AG09309 (cell line): ENCODE measurements at regions not wholly inside any gene's neighbourhood (a gene's known extent, or its start where the extent isn't known, plus 50 kb on each side); places are given as distances from the start of the nearest gene placed in this dataset.
"Not testable (repeated sequence)": the region's sequence is repeated elsewhere in the genome, so short reads cannot be mapped to it uniquely, and the experiment has no call there.

Source experiments
- DNase-seq: peaks from one replicate; pipeline ENCODE4 v3.0.0-alpha.2; 2010; ENCODE audit warnings: low read depth
- H3K4me3 ChIP-seq: 2 replicates; pipeline ENCODE4 v1.5.1; 2011; ENCODE audit warnings: mild to moderate bottlenecking, low read depth, low read length, moderate library complexity; ENCODE audit not compliant: control insufficient read depth
- TF ChIP-seq, protein P1 (sequence below): IDR thresholded peaks from 2 replicates; pipeline ENCODE4 v1.5.1; 2011; ENCODE audit warnings: mild to moderate bottlenecking, low read depth, low read length, inconsistent platforms; ENCODE audit not compliant: insufficient read depth, control insufficient read depth; ENCODE audit errors: missing control alignments

DNA sequence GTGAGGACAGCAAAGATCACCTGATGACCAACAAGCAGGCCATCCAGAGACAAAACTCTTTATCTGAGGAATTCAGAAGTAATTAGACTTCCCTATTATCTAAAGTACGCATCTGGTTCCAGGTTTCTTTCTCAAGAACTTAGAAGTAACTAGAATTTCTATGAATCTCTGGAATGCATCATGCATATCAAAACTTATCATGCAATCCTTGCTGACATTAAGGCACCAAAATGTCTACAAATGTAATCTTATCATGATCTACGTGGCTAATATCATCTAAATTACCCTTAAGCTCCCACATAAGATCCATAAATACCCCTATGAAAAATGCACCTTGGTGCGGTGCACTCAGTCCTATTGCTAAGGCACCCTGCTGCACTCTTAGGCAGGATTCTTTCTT lies 488.1 kb upstream of the TLE4 start:
- DNase-seq = no peak
- TF ChIP-seq, protein P1, sequence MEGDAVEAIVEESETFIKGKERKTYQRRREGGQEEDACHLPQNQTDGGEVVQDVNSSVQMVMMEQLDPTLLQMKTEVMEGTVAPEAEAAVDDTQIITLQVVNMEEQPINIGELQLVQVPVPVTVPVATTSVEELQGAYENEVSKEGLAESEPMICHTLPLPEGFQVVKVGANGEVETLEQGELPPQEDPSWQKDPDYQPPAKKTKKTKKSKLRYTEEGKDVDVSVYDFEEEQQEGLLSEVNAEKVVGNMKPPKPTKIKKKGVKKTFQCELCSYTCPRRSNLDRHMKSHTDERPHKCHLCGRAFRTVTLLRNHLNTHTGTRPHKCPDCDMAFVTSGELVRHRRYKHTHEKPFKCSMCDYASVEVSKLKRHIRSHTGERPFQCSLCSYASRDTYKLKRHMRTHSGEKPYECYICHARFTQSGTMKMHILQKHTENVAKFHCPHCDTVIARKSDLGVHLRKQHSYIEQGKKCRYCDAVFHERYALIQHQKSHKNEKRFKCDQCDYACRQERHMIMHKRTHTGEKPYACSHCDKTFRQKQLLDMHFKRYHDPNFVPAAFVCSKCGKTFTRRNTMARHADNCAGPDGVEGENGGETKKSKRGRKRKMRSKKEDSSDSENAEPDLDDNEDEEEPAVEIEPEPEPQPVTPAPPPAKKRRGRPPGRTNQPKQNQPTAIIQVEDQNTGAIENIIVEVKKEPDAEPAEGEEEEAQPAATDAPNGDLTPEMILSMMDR = no peak
- no peak overlapping the region for H3K4me3 ChIP-seq

DNA sequence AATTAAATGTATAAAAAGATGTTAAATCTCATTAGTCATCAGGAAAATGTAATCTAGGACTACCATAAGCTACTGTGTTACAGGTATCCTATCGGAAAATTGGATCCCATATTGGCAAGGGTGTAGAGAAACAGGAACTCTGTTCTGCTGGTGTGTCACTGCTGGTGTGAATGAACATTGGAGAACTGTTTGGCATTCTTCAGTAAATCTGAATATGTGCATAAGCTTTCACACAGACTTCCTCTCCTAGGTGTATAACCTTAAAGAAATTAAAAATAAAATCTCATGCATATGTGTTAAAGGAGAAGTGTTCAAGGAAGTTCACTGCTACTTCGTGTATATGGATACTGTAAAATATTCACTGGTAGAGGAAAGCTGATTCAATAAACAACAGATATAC lies 484.6 kb upstream of the TLE4 start:
- no peak overlapping the region for H3K4me3 ChIP-seq
- TF ChIP-seq, protein P1 = no peak
- no peak for DNase-seq

DNA sequence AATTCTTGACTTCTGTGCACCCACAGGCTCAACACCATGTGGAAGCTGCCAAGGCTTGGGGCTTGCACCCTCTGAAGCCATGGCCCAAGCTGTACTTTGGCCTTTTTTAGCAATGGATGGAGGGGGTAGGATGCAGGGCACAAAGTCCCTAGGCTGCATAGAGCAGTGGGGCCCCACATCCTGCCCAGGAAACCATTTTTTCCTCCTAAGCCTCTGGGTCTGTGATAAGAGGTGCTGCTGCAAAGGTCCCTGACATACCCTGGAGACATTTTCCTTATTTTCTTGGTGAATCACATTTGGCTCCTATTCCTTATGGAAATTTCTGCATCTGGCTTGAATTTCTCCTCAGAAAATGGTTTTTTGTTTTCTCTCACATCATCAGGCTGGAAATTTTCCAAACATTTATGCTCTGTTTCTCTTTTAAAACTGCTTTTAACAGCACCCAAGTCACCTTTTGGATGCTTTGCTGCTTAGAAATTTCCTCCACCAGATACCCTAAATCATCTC lies 482.7 kb upstream of the TLE4 start:
- DNase-seq = no peak
- no peak overlapping the region for H3K4me3 ChIP-seq
- TF ChIP-seq, protein P1 = no peak

DNA sequence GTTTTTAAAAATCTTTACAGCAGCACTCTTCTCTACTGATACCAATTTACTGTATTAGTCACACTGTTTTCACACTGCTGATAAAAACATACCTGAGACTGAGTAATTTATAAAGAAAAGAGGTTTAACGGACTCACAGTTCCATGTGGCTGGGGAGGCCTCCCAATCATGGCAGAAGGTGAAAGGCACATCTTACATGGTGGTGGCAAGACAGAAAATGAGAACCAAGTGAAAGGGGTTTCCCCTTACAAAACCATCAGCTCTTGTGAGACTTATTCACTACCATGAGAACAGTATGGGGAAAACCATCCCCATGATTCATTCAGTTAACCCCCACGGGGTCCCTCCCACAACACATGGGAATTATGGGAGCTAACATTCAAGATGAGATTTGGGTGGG lies 481.9 kb upstream of the TLE4 start:
- not testable (repeated sequence) for DNase-seq, H3K4me3 ChIP-seq

DNA sequence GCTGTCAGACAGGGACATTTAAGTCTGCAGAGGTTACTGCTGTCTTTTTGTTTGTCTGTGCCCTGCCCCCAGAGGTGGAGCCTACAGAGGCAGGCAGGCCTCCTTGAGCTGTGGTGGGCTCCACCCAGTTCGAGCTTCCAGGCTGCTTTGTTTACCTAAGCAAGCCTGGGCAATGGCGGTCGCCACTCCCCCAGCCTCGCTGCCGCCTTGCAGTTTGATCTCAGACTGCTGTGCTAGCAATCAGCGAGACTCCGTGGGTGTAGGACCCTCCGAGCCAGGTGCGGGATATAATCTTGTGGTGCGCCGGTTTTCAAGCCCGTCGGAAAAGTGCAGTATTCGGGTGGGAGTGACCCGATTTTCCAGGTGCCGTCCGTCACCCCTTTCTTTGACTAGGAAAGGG lies 468.5 kb upstream of the TLE4 start:
- not testable (repeated sequence) for DNase-seq, H3K4me3 ChIP-seq

DNA sequence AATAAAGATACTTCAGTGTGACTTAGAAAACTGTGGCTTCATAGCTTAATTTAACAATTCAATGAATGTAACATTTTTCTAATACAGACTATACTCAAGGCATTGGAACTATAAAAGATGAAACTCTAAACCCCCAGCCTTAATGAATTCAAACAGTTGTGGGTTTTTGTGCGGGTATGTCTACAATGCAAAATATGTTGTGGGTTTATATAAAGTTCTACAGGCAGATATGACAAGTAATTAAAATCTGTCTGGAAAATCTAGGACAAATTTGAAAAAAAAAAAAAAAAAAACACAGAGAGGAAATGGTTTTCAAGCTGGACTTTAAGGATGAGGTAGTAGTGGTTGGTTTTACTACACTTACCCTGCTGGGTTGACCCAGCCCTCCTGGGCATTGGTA lies 467.5 kb upstream of the TLE4 start:
- DNase-seq = peak; percentile 72
- H3K4me3 ChIP-seq = no peak overlapping the region
- TF ChIP-seq, protein P1 = no peak

DNA sequence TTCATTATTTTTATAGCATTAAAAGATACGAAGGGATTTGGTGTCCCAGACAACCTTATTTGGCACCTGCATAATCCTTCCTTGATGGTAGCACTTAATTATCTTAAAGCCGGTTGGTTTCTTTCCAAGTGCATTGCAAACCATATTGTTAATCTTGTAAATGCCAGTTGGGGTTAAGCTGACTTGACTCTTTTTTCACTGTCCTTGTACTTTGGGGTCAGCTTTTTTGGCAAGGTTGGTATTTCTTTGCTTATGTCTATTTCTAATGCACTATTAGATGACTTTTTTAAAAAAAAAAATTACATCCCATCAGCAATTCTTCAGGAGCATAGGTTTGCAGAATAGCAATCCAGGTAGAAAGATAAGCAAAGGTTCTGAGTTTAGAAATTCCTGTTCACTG lies 466.8 kb upstream of the TLE4 start:
- H3K4me3 ChIP-seq = no peak overlapping the region
- DNase-seq = no peak
- TF ChIP-seq, protein P1 = no peak

DNA sequence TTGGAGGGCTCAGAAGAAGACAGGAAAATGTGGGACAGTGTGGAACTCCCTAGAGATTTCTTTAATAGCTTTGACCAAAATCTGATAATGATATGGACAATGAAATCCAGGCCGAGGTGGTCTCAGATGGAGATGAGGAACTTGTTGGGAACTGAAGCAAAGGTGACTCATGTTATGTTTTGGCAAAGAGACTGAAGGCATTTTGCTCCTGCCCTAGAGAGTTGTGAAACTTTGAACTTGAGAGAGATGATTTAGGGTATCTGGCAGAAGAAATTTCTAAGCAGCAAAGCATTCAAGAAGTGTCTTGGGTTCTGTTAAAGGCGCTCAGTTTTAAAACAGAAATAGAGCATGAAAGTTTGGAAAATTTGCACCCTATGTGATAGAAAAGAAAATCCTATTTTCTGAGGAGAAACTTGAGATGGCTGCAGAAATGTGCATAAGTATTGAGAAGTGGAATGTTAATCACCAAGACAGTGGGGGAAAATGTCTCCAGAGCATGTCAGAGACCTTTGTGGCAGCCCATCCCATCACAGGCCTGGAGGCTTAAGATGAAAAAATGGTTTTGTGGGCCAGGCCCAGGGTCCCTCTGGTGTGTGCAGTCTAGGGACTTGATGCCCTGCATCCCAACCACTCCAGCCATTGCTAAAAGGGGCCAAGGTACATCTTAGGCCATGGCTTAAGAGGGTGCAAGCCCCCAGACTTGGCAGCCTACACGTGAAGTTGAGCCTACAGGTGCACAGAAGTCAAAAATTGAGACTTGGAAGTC lies 463.7 kb upstream of the TLE4 start:
- DNase-seq = no peak
- TF ChIP-seq, protein P1 = no peak
- no peak overlapping the region for H3K4me3 ChIP-seq
